ENCODE measurements at regions not wholly inside any gene's neighbourhood (a gene's known extent, or its start where the extent isn't known, plus 50 kb on each side); places are given as distances from the start of the nearest gene placed in this dataset.
A peak's percentile ranks its signal among the peaks of the same experiment; 100 is the strongest.

GRCh38 chr5:61596265-61596664, 264.2 kb downstream of the ZSWIM6 start:
- no peak for ATAC-seq (ENCODE audit: low FRiP score)
- no peak for DNase-seq (ENCODE audit: low spot score)
- no peak for TF ChIP-seq CTCF (IDR thresholded peaks at IDR 0.05)

- ATAC-seq (ENCODE audit: low FRiP score) = no peak
- TF ChIP-seq CTCF (IDR thresholded peaks at IDR 0.05) = no peak
These were observed 265.6 kb downstream of the ZSWIM6 start for GRCh38 chr5:61597684-61598083.

GRCh38 chr5:61598126-61598525, 266.1 kb downstream of the ZSWIM6 start:
- DNase-seq (ENCODE audit: low spot score) (no peak), ATAC-seq (ENCODE audit: low FRiP score) (no peak)
- no peak for TF ChIP-seq CTCF (IDR thresholded peaks at IDR 0.05)

More at GRCh38 chr5:61597684-61598083, 265.6 kb downstream of the ZSWIM6 start:
- no peak for DNase-seq (ENCODE audit: low spot score)

- DNase-seq (ENCODE audit: low spot score) (no peak), ATAC-seq (ENCODE audit: low FRiP score) (no peak)
- no peak for TF ChIP-seq CTCF (IDR thresholded peaks at IDR 0.05)
These were observed 267.5 kb downstream of the ZSWIM6 start for GRCh38 chr5:61599370-61600122.

GRCh38 chr5:61600123-61600444, 268.0 kb downstream of the ZSWIM6 start:
- DNase-seq (ENCODE audit: low spot score) (no peak), ATAC-seq (ENCODE audit: low FRiP score) (no peak)
- no peak for TF ChIP-seq CTCF (IDR thresholded peaks at IDR 0.05)

GRCh38 chr5:61600945-61601511, 269.0 kb downstream of the ZSWIM6 start:
- ATAC-seq (ENCODE audit: low FRiP score) = peak; percentile 26

More at GRCh38 chr5:61600945-61601511, 269.0 kb downstream of the ZSWIM6 start:
- DNase-seq (ENCODE audit: low spot score) = no peak
- no peak for TF ChIP-seq CTCF (IDR thresholded peaks at IDR 0.05)
